ENCODE measurements at regions not wholly inside any gene's neighbourhood (a gene's known extent, or its start where the extent isn't known, plus 50 kb on each side); places are given as distances from the start of the nearest gene placed in this dataset.
A peak's percentile ranks its signal among the peaks of the same experiment; 100 is the strongest.

DNA sequence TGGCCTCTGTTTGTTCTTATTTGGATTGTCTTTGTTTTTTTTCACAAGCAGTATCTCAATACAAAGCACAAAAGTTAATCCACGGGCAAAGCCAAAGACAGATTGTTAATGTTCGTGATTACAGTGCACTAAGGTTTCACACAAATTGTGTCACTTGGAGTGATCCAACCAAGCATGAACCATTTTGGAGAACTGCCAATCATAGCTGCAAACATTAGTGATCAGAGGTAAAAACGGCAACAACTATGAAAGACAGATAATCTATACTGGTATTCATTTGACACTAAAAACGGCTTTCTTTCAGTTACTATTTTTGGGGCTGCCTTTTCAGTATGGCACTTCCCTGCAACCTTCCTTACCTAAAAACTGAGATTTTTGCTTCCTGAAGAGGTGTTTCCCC is 213.1 kb upstream of the GULP1 start:
- DNase-seq = no peak

DNA sequence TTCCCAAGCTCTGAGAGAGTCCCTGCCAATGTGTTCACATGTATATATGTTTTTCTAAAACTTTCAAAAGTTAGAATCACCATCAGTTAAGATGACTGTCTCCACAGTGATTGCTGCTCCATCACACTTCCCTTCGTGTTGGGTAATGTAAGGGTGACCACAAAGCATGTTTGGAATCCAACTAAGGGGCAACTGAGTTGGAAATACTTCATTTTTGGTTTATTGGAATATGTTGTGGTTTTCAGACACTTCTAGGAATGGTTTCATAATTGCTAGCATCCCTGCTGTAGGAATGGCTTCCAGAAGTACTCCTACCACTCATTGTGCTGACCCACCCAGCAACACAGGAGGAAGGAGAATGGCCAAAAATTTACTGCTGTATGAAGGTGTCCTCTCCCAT is 212.5 kb upstream of the GULP1 start:
- DNase-seq = peak; percentile 90

DNA sequence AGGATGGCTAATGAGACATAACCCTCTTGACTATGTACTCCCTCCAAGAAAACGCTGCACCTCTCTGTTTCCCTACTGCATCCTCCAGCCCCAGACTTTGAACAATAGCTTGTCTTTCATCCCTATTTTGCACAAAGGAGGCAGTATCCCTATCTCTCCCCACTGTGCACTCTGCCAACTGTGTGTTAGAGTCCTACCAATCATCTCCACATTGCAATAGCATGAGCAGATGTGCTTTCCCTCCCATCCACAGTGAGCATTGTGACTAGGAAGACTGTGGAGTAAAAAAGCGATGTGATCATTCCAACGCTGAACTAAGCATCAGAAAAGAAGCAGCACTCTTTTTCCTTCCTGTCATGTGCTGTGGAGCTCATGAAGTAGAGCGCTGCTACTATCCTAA is 206.3 kb upstream of the GULP1 start:
- no peak for DNase-seq

DNA sequence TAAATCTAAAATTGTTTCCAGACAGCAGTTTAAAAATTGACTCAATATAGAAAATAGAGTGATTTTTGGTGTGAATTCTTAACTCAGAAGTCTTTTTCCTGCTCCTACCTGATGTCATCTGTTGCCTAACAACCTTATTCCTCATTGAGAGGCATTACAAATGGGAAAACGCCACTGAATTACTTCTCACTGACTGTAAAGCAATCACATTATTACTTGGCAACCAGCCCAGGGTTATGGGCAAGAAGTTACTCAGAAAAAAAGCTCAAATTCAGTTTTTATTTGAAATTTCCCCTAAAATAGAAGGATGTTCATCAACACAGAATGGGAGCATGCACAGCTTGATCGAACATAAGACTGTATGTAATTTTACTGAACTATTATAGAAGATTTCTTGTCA is 201.8 kb upstream of the GULP1 start:
- DNase-seq = peak; percentile 40

DNA sequence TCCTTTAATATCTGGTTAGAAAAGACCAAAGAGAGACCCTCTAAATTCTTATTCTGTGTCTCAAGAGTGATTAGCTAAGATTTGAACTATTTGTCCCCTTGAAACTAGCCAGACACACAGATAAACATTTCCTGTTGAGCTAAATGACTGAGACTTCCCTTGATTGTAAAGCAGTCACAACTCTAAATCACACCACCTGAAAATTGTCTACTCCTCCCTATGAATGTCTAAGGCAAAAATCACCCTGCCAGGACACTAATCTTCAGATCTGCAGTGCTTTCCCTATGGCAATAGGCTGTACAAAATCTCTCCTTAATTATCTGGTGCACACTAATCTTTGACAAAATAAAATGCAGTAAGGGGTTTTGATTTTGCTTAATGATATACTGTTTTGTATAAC is 200.5 kb upstream of the GULP1 start:
- no peak for DNase-seq

DNA sequence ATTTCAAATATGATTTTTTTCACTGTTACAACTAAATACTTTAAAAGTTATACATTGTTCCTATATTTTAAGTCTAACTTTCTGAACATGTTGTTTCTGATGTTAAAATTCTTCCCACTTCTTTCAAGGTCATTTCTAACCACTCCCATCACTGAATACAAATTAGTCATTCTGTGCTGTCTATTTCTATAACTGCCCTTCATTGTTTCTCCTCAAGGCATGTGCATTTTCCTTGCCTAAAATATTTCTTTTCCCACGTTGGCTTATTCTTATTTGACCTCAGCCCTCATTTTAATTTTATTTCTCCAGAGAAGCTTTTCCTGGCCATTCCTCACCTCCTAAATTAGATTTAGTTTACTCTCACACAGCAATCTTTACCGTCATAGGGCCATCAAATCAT is 198.9 kb upstream of the GULP1 start:
- DNase-seq = no peak

DNA sequence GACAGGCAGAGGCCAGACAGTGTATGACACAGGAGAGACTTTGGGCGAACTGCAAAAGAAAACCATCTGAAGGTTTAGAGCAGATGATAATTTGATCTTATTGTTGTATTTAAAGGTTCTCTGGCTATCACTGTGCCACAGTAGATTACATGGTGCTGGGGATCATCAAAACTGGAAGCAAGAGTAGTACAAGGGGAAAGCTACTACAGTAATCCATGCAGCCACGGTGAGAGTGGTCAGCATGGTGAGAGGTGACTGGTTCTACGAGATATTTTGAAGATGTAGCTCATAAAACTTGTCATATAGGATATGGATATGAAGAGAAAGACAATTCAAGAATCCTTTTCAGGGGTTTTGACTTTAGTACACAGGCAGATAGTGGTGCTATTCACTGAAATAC is 194.8 kb upstream of the GULP1 start:
- no peak for DNase-seq

DNA sequence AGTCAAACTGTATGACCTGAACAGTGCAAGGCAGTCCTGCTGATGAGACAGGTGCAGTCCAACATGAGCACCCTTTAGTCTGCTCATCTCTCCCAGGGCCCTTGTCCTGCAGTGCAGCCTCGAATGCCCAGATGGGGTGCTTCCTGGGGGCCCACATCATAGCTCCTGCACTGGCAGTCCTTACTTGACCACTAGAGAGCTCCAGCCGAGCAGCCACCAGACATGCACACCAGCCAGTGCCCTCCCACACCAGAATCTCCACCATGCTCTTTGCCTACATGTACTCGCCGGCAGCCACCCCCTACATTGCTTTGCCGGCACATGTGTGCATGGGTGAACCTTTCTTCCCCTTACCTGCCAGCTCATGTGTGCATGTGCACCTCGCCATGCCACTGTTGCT is 188.8 kb upstream of the GULP1 start:
- no peak for DNase-seq

DNA sequence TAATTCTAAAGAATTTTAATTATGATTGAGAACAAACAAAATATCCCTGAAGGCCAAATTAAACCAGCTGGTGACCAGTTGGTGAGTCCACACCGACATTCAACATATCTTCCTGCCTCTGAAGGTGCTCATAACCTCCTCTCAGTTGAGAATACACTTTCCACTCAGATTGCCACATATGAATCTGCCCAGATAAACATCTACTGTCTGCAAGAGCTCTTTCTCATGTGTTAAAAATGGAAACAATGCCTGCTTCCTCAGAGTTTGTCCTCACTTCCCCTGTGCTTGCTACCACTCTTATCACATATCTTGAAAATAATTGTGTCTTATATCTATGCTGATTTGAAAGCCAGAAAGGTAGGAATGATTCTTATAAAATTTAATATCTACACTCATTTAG is 177.7 kb upstream of the GULP1 start:
- peak; percentile 26 for DNase-seq

DNA sequence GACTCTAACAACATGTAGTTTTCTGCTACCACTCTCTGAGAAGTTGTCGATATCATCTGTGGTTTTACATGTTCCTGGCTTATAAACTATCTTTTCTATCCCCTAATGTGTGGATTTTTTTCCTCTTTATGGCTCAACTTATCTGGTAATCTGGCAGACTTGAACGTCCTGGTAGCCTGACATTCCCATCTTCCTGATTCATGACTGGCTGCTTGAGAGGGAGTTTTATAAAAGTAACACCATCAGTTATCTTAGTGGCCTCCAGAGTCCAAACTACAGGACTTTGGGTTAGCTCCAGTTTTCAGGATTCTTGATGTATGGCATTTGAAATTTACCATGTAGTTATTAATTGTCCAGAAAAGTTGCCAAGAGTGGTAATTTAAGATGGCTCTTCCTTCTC is 174.0 kb upstream of the GULP1 start:
- no peak for DNase-seq

DNA sequence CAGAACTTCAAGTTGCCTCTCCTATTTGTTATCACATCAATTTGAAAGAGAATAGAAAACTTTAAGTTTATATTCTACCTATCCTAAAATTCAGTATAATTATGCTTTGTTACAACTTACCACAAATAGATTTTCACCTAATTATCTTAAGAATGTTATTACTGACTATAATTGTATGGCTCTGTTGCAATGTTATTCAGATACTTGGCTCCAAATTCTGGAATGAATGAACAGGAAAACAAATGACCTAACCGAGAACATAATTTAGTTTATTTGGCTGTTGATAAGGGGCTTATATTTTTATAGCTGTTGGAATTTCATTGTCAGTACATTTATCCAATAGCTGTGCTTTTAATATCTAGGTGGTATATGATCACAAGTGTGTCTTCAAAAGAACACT is 173.2 kb upstream of the GULP1 start:
- no peak for DNase-seq

DNA sequence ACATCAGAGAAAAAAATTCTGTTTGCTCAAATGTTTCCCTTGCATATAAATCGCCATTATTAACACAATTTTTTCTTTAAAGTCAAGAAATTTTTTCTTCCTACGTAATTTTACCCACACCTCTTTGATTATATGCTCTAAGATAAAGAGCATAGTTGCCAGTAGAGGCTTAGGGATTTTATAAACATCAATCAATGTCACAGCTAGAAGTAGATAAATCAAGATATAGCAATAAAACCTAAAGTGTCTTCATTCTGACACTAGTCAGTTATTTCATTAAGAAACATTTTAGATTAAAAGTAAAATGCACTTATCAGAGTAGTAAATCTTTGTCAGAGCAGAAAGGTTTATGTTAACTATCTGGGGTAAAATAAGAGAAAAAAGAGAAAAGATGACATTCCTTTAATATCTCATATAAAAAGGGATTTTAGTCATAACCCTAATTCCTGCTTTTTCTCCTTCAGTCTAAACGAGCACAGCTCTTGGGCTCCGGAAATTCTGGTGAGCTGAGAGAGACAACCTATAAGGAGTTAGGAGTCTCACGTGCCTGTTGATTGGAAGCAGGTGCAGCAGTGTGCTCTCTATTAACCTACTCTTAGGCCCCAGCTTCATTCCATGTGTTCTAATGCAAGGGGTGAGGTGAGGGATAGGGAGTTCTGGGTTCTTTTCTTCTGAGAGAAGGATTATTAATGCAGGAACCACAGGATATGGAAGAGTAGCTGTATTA is 172.4 kb upstream of the GULP1 start:
- DNase-seq = no peak

DNA sequence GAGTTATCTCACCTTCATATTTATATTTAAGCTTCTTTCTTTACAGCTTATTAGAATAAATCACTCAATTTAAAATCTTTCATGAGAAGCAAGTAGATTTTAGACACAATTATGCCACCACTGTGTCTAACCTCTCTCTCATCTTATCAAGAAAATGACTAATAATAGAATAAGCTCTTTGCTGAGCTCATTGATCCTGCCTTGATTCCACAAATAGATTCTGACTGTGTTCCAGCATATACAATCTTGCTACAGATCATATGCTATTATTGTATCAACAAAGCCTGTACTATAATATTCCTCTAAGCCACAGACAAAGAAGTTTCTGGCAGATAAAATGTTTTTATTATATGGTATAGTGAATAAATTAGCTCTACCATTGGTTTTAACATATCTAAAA is 168.7 kb upstream of the GULP1 start:
- DNase-seq = no peak

DNA sequence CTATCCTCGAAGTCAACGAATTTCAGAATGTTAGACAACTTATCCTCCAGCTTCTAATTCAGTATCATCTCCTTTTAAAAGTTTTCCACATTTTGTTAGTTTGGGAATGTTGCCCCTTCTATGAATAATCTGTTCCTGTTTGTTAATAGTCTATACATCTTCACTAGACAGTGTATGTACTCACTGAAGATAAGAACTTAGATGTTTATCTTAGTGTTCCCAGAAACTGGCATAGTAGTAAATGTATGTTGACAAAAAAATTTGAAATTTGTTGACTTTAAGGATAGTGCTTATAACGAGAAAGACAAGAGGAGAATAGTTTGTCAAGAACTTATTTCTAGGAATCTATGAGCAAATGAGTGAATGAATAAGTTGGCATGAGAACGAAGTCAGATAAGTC is 162.0 kb upstream of the GULP1 start:
- no peak for DNase-seq

DNA sequence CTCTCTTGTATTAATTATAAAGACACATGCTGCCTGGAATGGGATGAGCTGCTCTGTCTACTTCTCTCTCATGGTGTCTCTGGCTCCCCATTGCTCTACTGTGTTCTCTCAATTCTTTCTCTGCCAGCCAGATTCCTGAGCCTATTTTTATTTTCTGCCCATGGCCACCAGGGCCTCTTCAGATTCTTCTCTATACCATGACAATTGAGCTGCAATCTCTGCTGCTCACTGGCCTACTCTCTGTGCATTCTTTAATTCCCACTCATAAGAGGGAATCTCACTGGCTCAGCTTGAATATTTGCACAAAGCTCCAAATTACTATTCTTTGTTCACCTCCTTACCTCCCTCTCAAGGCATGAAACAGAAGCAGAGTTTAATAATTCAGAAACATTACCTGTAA is 161.4 kb upstream of the GULP1 start:
- no peak for DNase-seq

DNA sequence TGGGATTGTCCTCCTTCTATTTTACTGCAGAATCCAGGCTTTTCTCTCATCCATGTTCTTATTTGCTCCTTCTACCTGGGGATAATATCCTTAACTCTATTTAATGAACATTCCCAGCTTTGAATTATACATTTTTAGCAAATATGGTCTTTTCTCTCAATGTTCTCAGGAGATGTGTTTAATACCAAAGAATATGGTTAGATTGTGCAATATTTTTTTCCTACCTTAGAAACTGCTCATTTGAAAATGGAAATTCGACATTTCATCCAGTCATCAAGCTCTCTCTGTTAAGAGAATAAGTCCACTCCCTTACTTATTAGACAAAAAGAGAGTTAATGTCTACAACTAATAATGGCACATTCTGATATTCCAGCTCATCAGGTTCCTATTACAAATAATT is 160.4 kb upstream of the GULP1 start:
- DNase-seq = no peak

DNA sequence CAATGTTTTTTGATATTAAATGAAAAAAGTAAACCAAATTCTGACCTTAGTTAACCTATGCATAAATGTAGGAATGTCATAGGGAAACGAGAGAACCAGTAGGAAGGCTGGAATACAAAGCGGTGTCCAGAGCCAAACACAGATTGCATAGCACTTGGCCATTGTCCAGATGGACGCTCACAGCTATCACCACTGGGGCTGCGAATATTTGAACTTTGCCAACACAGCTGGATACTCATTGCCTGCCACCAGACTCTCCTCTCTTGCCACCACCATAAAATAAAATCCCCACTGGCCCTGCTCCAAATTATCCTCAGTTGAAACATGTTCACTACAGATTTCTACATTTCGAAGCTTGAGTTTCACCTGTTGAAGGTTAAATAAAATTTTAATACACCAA is 159.3 kb upstream of the GULP1 start:
- DNase-seq = no peak

DNA sequence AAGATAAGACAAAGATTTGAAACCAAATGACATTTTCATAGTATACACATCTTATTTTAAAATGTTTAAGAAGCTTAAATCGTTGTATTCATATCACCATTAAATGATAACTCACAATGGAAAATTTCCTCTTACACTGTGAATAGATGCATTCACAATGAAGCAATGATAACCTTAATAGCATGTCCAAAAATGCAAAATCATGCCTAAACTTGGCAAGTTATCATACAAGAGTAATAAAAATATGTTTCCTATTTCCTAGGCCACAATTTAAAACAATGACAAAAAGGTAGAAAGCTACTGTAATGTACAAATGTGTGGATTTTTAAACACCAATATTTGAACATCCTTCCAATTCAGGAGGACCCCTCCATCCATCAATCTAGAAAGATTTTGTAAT is 157.4 kb upstream of the GULP1 start:
- DNase-seq = no peak

DNA sequence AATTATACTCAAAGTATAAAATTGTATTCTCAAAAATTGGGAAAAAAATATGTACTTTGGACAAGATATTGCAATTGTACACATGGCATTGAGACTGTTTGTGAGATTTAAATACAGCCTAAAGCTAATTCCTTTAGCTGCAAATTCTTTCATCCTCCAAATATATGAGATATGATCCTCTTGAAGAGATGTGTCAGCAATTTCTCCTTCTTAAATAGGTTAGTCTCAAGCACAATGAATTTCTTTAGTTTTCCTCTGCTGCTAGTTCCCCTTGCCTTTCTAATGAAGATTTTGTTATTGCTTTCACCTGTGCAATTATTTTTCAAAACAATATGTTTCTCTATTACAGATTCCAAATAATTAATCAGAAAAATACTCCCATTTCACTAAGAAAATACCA is 153.4 kb upstream of the GULP1 start:
- DNase-seq = no peak

DNA sequence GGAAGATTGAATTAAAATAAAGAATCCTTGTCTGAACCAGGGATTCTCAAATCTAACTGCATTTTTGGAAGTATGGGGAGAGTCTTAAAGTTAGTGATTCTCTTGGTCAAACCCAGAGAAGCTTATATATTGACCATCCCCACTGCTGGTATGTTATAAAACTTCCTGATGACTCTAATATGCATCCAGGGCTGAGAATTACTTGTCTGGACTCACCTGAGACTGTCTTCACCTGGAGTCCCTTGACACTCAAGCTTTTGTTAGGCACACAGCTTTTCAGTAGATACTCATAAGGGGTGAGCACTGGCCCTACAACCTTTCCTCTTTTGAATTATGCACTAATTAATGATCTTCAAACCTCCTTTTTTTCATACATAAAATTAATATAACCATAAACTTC is 149.6 kb upstream of the GULP1 start:
- no peak for DNase-seq

DNA sequence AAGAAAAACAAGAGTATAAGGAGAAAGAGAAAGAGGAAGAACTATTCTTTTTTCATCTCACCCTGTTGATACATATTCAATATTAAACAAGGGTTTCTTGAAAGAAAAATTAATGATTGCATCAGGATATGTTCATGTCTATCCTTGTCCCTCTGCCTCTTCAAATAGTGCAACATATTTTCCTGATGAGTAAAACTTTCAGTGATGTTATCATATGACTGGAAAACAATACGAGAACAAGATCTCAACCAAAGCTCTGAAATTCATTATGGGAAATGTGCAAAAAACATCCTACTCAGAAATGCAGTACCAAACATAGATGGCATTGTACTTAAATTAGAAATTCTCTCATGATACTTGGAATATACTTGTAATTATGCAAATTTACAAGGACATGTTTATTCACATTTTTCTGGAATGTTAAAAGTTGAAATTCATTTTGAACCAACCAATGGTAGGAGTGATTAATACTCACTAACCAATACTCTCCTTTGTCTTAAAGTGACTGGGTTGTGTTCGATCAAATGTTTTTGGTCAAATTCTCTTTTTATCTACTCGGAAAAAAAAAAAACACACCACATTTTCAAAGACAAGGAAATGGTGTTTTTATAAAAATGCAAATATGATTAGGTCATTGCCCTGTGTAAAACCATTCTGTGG is 148.9 kb upstream of the GULP1 start:
- DNase-seq = peak; percentile 46

DNA sequence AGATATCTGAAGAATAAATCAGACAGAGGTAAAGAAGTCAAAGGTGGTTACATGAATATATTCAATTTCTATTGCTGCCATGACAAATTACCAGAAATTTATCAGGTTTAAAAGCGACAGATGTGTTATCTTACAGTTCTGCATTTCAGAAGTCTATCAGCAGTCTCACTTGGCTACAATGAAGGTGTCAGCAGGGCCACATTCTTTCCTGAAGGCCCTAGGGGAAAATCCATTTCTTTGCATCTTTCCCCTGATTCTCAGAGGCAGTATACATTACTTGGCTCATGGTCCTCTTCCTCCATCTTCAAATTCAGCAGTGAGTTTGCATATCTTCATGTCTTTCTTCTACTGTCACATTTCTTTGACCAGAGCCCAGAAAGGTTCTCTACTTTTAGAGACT is 145.8 kb upstream of the GULP1 start:
- DNase-seq = no peak

DNA sequence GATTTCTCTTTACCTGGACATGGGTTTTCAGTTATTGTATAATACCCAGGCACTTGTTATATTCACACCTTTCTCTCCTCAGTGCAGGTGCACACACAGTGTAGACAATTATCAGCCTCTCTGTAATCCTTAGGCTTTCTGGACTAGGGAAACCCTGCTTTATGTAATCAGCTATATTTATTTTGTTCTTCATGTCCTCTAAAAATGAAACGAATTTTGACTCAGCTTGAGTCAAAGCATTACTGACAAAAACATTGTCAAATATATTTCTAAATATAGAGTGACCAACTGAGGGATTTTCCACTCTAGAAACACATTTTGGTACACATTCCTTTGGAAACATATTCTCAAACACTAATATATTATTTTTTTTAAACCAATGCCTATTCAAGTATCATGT is 144.8 kb upstream of the GULP1 start:
- peak; percentile 35 for DNase-seq

DNA sequence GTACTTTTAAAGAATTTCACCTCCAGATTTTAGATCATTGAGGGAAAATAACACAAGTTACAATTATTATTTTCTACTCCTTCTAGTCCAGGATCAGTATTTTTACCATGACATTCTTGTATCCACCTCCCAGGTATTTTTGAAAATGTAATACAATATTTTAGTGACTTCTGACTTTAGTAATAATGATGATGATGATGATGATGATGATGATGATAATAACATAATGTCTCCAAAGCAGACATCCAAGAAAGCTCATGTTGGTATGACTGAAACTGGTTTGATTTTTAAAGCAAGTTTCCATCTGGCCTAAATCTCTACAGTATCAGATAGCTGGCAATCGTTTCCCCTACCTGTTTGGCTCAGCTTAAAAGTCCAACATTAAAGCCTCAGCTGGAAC is 140.0 kb upstream of the GULP1 start:
- no peak for DNase-seq

All from HCEC 1CT (cell line).